SK-MEL-5 (cell line): ENCODE measurements at regions not wholly inside any gene's neighbourhood (a gene's known extent, or its start where the extent isn't known, plus 50 kb on each side); places are given as distances from the start of the nearest gene placed in this dataset.
"Not testable (repeated sequence)": the region's sequence is repeated elsewhere in the genome, so short reads cannot be mapped to it uniquely, and the experiment has no call there.

Source experiments
- DNase-seq: peaks from one replicate; pipeline ENCODE4 v3.0.0-alpha.2; 2016; ENCODE audit warnings: low read depth, low spot score
- in situ Hi-C: cut with HindIII; loops from 2 replicates; pipeline ENCODE4 v1.10.0; 2016; ENCODE audit warnings: low sequenced_read_pairs, high pct_unique_total_duplicates, low pct_unique_long_range_greater_than_20kb

GRCh38 chrX:140114059-140114458 is 148.7 kb upstream of the CXorf66 start:
- in situ Hi-C loops, DNase-seq: not testable (repeated sequence)

GRCh38 chrX:140110081-140110650 is 144.8 kb upstream of the CXorf66 start:
- DNase-seq: no peak
- in situ Hi-C loops: no loop called here

- in situ Hi-C loops: no loop called here
- peak; percentile 21 for DNase-seq
These were observed 139.4 kb upstream of the CXorf66 start for GRCh38 chrX:140104760-140105159.

GRCh38 chrX:140099221-140099620 is 133.9 kb upstream of the CXorf66 start:
- in situ Hi-C loops: no loop called here
- peak; percentile 6 for DNase-seq

- no peak for DNase-seq
- in situ Hi-C loops: no loop called here
These were observed 126.8 kb upstream of the CXorf66 start for GRCh38 chrX:140092121-140092520.

GRCh38 chrX:140091125-140091886 is 126.0 kb upstream of the CXorf66 start:
- in situ Hi-C loops: no loop called here
- no peak for DNase-seq

- in situ Hi-C loops: no loop called here
- no peak for DNase-seq
These were observed 125.4 kb upstream of the CXorf66 start for GRCh38 chrX:140090800-140091124.

- no peak for DNase-seq
- in situ Hi-C loops: no loop called here
These were observed 123.1 kb upstream of the CXorf66 start for GRCh38 chrX:140088438-140088837.

- no peak for DNase-seq
- in situ Hi-C loops: no loop called here
These were observed 122.6 kb upstream of the CXorf66 start for GRCh38 chrX:140087875-140088274.

- in situ Hi-C loops: no loop called here
- no peak for DNase-seq
These were observed 121.4 kb upstream of the CXorf66 start for GRCh38 chrX:140086691-140087090.

- in situ Hi-C loops, DNase-seq: not testable (repeated sequence)
These were observed 109.5 kb upstream of the CXorf66 start for GRCh38 chrX:140074851-140075250.

- in situ Hi-C loops: no loop called here
- no peak for DNase-seq
These were observed 105.7 kb upstream of the CXorf66 start for GRCh38 chrX:140071037-140071436.

- DNase-seq: no peak
- in situ Hi-C loops: no loop called here
These were observed 100.8 kb upstream of the CXorf66 start for GRCh38 chrX:140065961-140066662.

GRCh38 chrX:140064993-140065392 is 99.7 kb upstream of the CXorf66 start:
- in situ Hi-C loops: no loop called here

GRCh38 chrX:140057001-140057411 is 91.7 kb upstream of the CXorf66 start:
- in situ Hi-C loops: no loop called here
- DNase-seq: peak; percentile 76

More at GRCh38 chrX:140064993-140065392, 99.7 kb upstream of the CXorf66 start:
- no peak for DNase-seq

- in situ Hi-C loops: no loop called here
- DNase-seq: no peak
These were observed 88.5 kb upstream of the CXorf66 start for GRCh38 chrX:140053846-140054245.

GRCh38 chrX:140050906-140051305 is 85.6 kb upstream of the CXorf66 start:
- DNase-seq: peak; percentile 20
- in situ Hi-C loops: no loop called here

- in situ Hi-C loops: no loop called here
- peak; percentile 36 for DNase-seq
These were observed 75.1 kb upstream of the CXorf66 start for GRCh38 chrX:140040386-140040785.

GRCh38 chrX:140038842-140039241 is 73.5 kb upstream of the CXorf66 start:
- in situ Hi-C loops: no loop called here
- DNase-seq: no peak
